ENCODE measurements at regions not wholly inside any gene's neighbourhood (a gene's known extent, or its start where the extent isn't known, plus 50 kb on each side); places are given as distances from the start of the nearest gene placed in this dataset.

GRCh38 chr14:80385336-80385735, 174.0 kb upstream of the DIO2 start:
- CTCF ChIA-PET: no interaction called here
- Histone ChIP-seq H3K9me3 (ENCODE audit: control insufficient read depth, insufficient read depth, low read length) (peaks cover 3% of the 10 kb centered on the region; the same call in 1 of the 2 replicates), H3K4me3 (ENCODE audit: low read depth, low read length) (no peak overlapping the region), H3K27me3 (ENCODE audit: control insufficient read depth, insufficient read depth, low read length) (no peaks in the 10 kb centered on the region), H3K27ac (ENCODE audit: low read depth, low read length) (no peak overlapping the region)
- no peak for DNase-seq (ENCODE audit: low read depth, low spot score)
- POLR2A ChIA-PET: interaction anchor here (0.6 kb wide), 1 partner anchor 20 kb away, joined by 3 read pairs; no protein-coding TSS in a partner anchor
- TF ChIP-seq CTCF (IDR thresholded peaks at IDR 0.05; ENCODE audit: low read depth, low read length): no peak

- Histone ChIP-seq H3K9me3 (ENCODE audit: control insufficient read depth, insufficient read depth, low read length) (peaks cover 3% of the 10 kb centered on the region; the same call in 1 of the 2 replicates), H3K27ac (ENCODE audit: low read depth, low read length) (no peak overlapping the region), H3K27me3 (ENCODE audit: control insufficient read depth, insufficient read depth, low read length) (no peaks in the 10 kb centered on the region), H3K4me3 (ENCODE audit: low read depth, low read length) (no peak overlapping the region)
- ChIA-PET CTCF (no interaction called here), POLR2A (interaction anchor here (0.5 kb wide), 1 partner anchor 509 kb away, joined by 3 read pairs; no protein-coding TSS in a partner anchor)
- TF ChIP-seq CTCF (IDR thresholded peaks at IDR 0.05; ENCODE audit: low read depth, low read length): no peak
- no peak for DNase-seq (ENCODE audit: low read depth, low spot score)
Measured at GRCh38 chr14:80383223-80383622, 171.9 kb upstream of the DIO2 start.

GRCh38 chr14:80381807-80382363, 170.6 kb upstream of the DIO2 start:
- no peak for DNase-seq (ENCODE audit: low read depth, low spot score)
- Histone ChIP-seq H3K27me3 (ENCODE audit: control insufficient read depth, insufficient read depth, low read length) (no peaks in the 10 kb centered on the region), H3K9me3 (ENCODE audit: control insufficient read depth, insufficient read depth, low read length) (peaks cover 3% of the 10 kb centered on the region; the same call in 1 of the 2 replicates), H3K27ac (ENCODE audit: low read depth, low read length) (no peak overlapping the region), H3K4me3 (ENCODE audit: low read depth, low read length) (no peak overlapping the region)
- ChIA-PET CTCF (no interaction called here), POLR2A (no interaction called here)
- TF ChIP-seq CTCF (IDR thresholded peaks at IDR 0.05; ENCODE audit: low read depth, low read length): no peak

GRCh38 chr14:80379035-80379434, 167.7 kb upstream of the DIO2 start:
- Histone ChIP-seq H3K27ac (ENCODE audit: low read depth, low read length) (no peak overlapping the region), H3K27me3 (ENCODE audit: control insufficient read depth, insufficient read depth, low read length) (no peaks in the 10 kb centered on the region), H3K9me3 (ENCODE audit: control insufficient read depth, insufficient read depth, low read length) (no peaks in the 10 kb centered on the region), H3K4me3 (ENCODE audit: low read depth, low read length) (no peak overlapping the region)
- CTCF ChIA-PET: no interaction called here
- no peak for TF ChIP-seq CTCF (IDR thresholded peaks at IDR 0.05; ENCODE audit: low read depth, low read length)
- DNase-seq (ENCODE audit: low read depth, low spot score): no peak
- POLR2A ChIA-PET: no interaction called here

- DNase-seq (ENCODE audit: low read depth, low spot score): no peak
- POLR2A ChIA-PET: no interaction called here
- no peaks in the 10 kb centered on the region for H3K9me3 ChIP-seq (ENCODE audit: control insufficient read depth, insufficient read depth, low read length)
- no peak overlapping the region for H3K27ac ChIP-seq (ENCODE audit: low read depth, low read length)
- CTCF ChIA-PET: no interaction called here
- no peak overlapping the region for H3K4me3 ChIP-seq (ENCODE audit: low read depth, low read length)
- no peak for TF ChIP-seq CTCF (IDR thresholded peaks at IDR 0.05; ENCODE audit: low read depth, low read length)
- no peaks in the 10 kb centered on the region for H3K27me3 ChIP-seq (ENCODE audit: control insufficient read depth, insufficient read depth, low read length)
Measured at GRCh38 chr14:80378084-80378690, 166.9 kb upstream of the DIO2 start.

All from AG04450 (cell line).